GM12891 (cell line): ENCODE measurements at regions not wholly inside any gene's neighbourhood (a gene's known extent, or its start where the extent isn't known, plus 50 kb on each side); places are given as distances from the start of the nearest gene placed in this dataset.

Experiments used
- PAX5 ChIP-seq: IDR thresholded peaks from 2 replicates; pipeline ENCODE4 v1.6.1; 2011; ENCODE audit warnings: low read length, moderate library complexity, mild to moderate bottlenecking; ENCODE audit not compliant: insufficient read depth, severe bottlenecking
- POLR2A ChIP-seq: IDR thresholded peaks from 2 replicates; pipeline ENCODE4 v1.6.1; 2011; ENCODE audit warnings: low read depth, low read length, control low read depth
- POLR2AphosphoS5 ChIP-seq: IDR thresholded peaks from 2 replicates; pipeline ENCODE4 v1.6.1; 2011; ENCODE audit warnings: low read depth, low read length, control low read depth
- SPI1 ChIP-seq: IDR thresholded peaks from 2 replicates; pipeline ENCODE4 v1.6.1; 2011; ENCODE audit warnings: low read depth, low read length, control low read depth

DNA sequence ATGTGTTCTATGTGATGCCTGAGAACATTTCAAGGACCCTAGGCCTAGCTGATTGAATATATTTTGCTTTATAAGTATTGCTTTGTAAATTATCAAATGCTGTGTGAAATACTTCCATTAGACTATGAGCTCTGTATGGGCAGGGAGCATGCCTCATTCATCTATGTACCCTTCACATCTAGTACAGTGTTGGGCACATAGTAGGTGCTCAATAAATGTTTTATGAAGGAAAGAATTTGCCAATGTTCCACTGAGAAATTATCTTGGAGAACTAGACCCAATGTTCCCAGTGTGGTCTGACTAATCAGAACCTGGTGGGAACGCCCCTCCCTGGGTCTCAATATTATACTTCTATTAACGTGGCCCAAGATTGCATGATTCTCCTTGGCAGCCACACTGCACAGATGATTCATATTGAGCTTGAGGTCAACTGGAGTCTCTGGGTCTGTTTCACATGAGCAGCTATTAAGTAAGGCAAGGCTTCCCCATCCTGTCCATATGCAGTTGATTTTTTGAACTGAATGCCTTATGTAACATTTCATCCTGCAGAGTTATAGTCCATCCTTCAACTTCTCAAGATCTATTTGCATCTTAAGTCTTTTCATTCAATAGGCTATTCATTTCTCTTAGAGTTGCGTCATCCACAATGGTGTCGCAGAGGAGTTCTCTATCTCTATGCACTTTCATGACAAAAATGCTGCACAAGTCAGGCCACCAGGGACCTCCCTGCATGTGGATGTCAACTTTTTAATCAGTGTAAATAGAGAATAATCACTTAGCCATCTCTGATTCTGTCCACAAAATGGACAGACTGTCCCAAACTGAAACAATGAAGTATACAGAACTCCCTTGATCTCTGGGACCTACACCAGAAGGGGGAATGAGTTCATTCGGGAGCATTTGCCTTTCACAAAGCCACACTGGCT, 257.6 kb downstream of the CYP26B1 start:
- TF ChIP-seq POLR2A (no peak), SPI1 (no peak), POLR2AphosphoS5 (no peak), PAX5 (no peak)
